Mesodermal cell (in vitro differentiated cells): ENCODE measurements at regions not wholly inside any gene's neighbourhood (a gene's known extent, or its start where the extent isn't known, plus 50 kb on each side); places are given as distances from the start of the nearest gene placed in this dataset.

ENCODE experiments used
- H3K27ac ChIP-seq: 2 replicates; pipeline ENCODE4 v1.7.0; 2013; ENCODE audit warnings: mild to moderate bottlenecking, low read depth, low read length, moderate library complexity; ENCODE audit not compliant: severe bottlenecking
- H3K36me3 ChIP-seq: 2 replicates; pipeline ENCODE4 v1.7.1; 2013; ENCODE audit warnings: mild to moderate bottlenecking, low read length, moderate library complexity; ENCODE audit not compliant: control insufficient read depth, insufficient read depth
- H3K4me1 ChIP-seq: one replicate; pipeline ENCODE4 v1.7.1; 2013; ENCODE audit warnings: mild to moderate bottlenecking, low read length; ENCODE audit not compliant: insufficient read depth, control insufficient read depth, poor library complexity, severe bottlenecking
- H3K4me3 ChIP-seq: 2 replicates; pipeline ENCODE4 v1.7.0; 2013; ENCODE audit warnings: low read length, control low read depth, mild to moderate bottlenecking; ENCODE audit not compliant: insufficient read depth, poor library complexity, severe bottlenecking; ENCODE audit errors: extremely low read depth
- H3K9me3 ChIP-seq: 2 replicates; pipeline ENCODE4 v1.7.1; 2013; ENCODE audit warnings: mild to moderate bottlenecking, low read length, moderate library complexity; ENCODE audit not compliant: control insufficient read depth
- WGBS, 2 experiments: methylation state at CpG; one replicate each; pipeline ENCODE4 v1.1.5; 2013; ENCODE audit warnings: missing lambda C conversion rate in 2 of 2; ENCODE audit not compliant: insufficient coverage in 2 of 2; 5-methylcytosine and 5-hydroxymethylcytosine counted together

GRCh38 chr2:146040051-146040450 is 1520.1 kb upstream of the ZEB2 start:
- WGBS, 2 experiments: 80% methylated on average over 2 of the region's 3 CpGs; no CpG with 5 or more reads in 1 of the 2 experiments
- Histone ChIP-seq H3K9me3 (no peaks in the 10 kb centered on the region), H3K4me1 (no peaks in the 10 kb centered on the region), H3K36me3 (no peaks in the 10 kb centered on the region), H3K4me3 (no peak overlapping the region), H3K27ac (no peak overlapping the region)

DNA sequence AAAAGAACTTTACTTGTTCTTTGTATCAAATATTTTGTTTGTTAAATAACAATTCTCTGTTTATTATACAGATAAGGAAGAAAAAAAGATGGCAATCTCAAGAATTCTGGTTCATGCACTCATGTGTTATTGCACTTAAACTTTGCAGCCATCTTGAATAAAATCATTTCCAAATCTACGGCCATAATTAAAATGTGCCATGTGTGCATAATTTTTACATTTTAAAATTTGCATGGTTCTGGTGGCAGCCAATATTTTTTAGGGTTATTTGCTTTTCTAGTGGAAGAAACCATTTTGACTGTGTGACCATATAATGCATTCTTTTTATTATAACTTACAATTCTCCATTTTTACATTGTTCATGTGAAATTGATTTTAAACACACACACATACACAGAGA is 1518.1 kb upstream of the ZEB2 start:
- no peak overlapping the region for H3K27ac ChIP-seq
- no peaks in the 10 kb centered on the region for H3K36me3 ChIP-seq
- WGBS, 2 experiments: no CpG with 5 or more reads among the region's 1 CpG

GRCh38 chr2:146037334-146037870 is 1517.5 kb upstream of the ZEB2 start:
- Histone ChIP-seq H3K27ac (no peak overlapping the region), H3K36me3 (no peaks in the 10 kb centered on the region), H3K4me1 (no peaks in the 10 kb centered on the region), H3K9me3 (no peaks in the 10 kb centered on the region), H3K4me3 (no peak overlapping the region)
- WGBS, 2 experiments: no CpG with 5 or more reads among the region's 7 CpGs

More for the DNA sequence above, 1518.1 kb upstream of the ZEB2 start:
- no peak overlapping the region for H3K4me3 ChIP-seq
- H3K4me1 ChIP-seq: no peaks in the 10 kb centered on the region
- H3K9me3 ChIP-seq: no peaks in the 10 kb centered on the region

DNA sequence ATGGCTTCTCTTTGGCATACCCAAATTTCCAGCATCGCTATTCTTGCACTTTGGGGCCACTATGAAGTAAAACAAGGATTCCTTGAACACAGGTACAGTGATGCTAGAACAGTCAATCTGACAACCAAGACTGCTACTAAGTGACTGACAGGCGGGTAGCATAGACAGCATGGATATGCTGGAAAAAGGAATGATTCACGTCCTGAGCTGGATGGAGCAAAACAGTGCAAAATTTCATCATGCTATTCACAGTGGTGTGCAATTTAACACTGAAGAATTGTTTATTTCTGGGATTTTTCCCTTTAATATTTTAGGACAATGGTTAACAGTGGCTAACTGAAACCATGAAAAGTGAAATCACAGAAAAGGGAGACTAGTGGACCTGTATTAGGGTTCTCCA is 1511.2 kb upstream of the ZEB2 start:
- WGBS, 2 experiments: 82 to 100% methylated on average over 2 to 3 of the region's 3 CpGs
- H3K4me1 ChIP-seq: no peaks in the 10 kb centered on the region
- no peak overlapping the region for H3K4me3 ChIP-seq
- no peak overlapping the region for H3K27ac ChIP-seq
- H3K36me3 ChIP-seq: no peaks in the 10 kb centered on the region
- H3K9me3 ChIP-seq: no peaks in the 10 kb centered on the region

- H3K4me1 ChIP-seq: no peaks in the 10 kb centered on the region
- WGBS, 2 experiments: 78 to 91% methylated on average over 1 of the region's 2 CpGs
- H3K4me3 ChIP-seq: no peak overlapping the region
- no peaks in the 10 kb centered on the region for H3K36me3 ChIP-seq
- no peaks in the 10 kb centered on the region for H3K9me3 ChIP-seq
- H3K27ac ChIP-seq: no peak overlapping the region
Measured at GRCh38 chr2:146027156-146027555, 1507.2 kb upstream of the ZEB2 start.

DNA sequence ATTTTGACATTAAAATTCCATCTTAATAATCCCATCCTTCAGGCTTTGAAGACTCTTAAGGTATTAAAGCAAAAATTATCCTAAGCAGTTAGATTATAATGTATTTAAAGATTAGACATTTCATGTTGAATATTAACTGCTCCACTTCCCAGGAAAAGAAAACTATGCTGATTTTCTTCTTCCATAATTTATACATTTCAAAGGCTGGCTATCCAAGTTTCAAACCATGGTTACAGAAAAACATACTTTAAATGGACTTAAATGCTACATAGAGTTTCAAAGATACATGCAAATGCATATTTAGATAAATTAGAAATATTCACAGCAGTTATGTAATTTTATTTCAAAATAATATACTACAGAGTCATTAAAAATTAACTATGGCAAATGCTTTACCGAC is 1505.6 kb upstream of the ZEB2 start:
- Histone ChIP-seq H3K27ac (no peak overlapping the region), H3K4me3 (no peak overlapping the region), H3K4me1 (no peaks in the 10 kb centered on the region), H3K9me3 (no peaks in the 10 kb centered on the region), H3K36me3 (no peaks in the 10 kb centered on the region)
- WGBS, 2 experiments: no CpG with 5 or more reads among the region's 1 CpG

DNA sequence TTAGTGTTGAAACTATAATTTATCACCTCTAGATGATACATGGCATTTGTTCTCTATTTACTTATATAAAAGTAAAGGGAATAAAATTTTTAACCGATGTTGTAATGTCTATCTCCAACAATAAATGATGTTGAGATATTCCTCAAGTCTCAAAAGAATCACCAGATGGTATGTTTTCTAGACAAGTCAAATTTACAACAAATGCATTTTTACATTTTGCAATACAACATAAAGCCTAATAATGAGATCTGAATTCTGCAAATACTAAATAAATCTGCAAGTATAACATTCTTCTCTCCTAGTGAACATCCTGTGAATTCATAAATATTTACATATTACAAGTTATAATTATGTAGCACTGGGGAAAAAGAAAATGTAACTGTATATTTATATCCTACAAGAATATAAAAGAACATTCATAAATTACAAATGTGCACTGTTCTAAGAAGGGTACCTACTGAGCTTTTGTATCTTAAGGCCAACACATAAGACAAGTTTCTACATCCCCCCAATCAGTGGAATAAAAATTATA is 1504.4 kb upstream of the ZEB2 start:
- Histone ChIP-seq H3K27ac (no peak overlapping the region), H3K4me3 (no peak overlapping the region), H3K36me3 (no peaks in the 10 kb centered on the region), H3K9me3 (no peaks in the 10 kb centered on the region), H3K4me1 (no peaks in the 10 kb centered on the region)
- WGBS, 2 experiments: no CpG with 5 or more reads among the region's 1 CpG

GRCh38 chr2:146004462-146004861 is 1484.5 kb upstream of the ZEB2 start:
- Histone ChIP-seq H3K9me3 (no peaks in the 10 kb centered on the region), H3K4me3 (no peak overlapping the region), H3K4me1 (no peaks in the 10 kb centered on the region), H3K27ac (no peak overlapping the region), H3K36me3 (no peaks in the 10 kb centered on the region)

DNA sequence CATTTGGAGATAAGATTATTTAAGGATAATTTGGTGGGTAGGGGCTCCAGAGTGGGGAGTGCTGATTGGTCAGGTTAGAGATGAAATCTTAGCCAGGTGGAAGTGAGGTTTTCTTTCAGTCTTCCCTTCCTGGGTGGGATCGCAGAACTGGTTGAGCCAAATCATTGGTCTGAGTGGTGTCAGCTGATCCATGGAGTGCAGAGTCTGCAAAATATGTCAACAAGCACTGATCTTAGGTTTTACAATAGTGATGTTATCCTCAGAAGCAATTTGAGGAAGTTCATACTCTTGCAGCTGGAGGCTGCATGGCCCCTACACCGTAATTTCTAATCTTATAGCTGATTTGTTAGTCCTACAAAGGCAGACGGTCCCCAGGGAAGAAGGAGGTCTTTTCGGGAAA is 1483.4 kb upstream of the ZEB2 start:
- H3K9me3 ChIP-seq: no peaks in the 10 kb centered on the region
- no peaks in the 10 kb centered on the region for H3K36me3 ChIP-seq
- H3K27ac ChIP-seq: no peak overlapping the region
- WGBS, 2 experiments: 95 to 100% methylated on average over 1 to 3 of the region's 4 CpGs
- H3K4me3 ChIP-seq: no peak overlapping the region
- no peaks in the 10 kb centered on the region for H3K4me1 ChIP-seq

DNA sequence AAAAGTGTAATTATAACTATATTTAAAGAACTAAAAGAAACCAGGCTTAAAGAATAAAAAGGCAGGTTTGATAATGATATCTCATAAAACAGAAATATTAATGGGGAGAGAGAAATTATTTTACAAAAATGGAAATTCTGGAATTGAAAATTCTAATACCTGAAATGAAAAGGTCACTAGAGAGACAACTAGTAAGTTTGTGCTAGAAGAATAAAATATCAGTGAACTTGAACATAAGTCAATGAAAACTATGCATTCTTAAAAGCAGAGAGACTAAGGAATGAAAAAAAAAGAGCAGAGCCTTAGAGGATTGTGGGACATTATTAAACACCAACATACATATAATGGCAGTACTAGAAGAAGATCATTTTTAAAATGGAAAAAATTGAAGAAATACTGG is 1475.0 kb upstream of the ZEB2 start:
- H3K4me3 ChIP-seq: no peak overlapping the region
- H3K9me3 ChIP-seq: no peaks in the 10 kb centered on the region
- no peak overlapping the region for H3K27ac ChIP-seq
- no peaks in the 10 kb centered on the region for H3K4me1 ChIP-seq
- no peaks in the 10 kb centered on the region for H3K36me3 ChIP-seq

- Histone ChIP-seq H3K4me1 (no peaks in the 10 kb centered on the region), H3K36me3 (no peaks in the 10 kb centered on the region)
- 100% methylated on average over 1 of the region's 3 CpGs; no CpG with 5 or more reads in 1 of the 2 experiments for WGBS, 2 experiments
Measured at GRCh38 chr2:145992572-145992971, 1472.7 kb upstream of the ZEB2 start.

More at GRCh38 chr2:145992572-145992971, 1472.7 kb upstream of the ZEB2 start:
- no peak overlapping the region for H3K4me3 ChIP-seq
- no peak overlapping the region for H3K27ac ChIP-seq
- H3K9me3 ChIP-seq: no peaks in the 10 kb centered on the region
